Vagina (tissue), 2 donors: ENCODE measurements at regions not wholly inside any gene's neighbourhood (a gene's known extent, or its start where the extent isn't known, plus 50 kb on each side); places are given as distances from the start of the nearest gene placed in this dataset.

ENCODE experiments used
- DNase-seq, 2 donors: peaks; one replicate each; pipeline ENCODE4 v3.0.0-alpha.2; 2017; ENCODE audit errors: extremely low spot score in 2 of 2
- H3K27ac ChIP-seq: fragments of 200-600 bp; sonication (generic); one replicate; pipeline ENCODE4 v1.5.1; 2019
- H3K27me3 ChIP-seq: fragments of 200-600 bp; sonication (generic); one replicate; pipeline ENCODE4 v1.5.1; 2019
- H3K36me3 ChIP-seq, 2 donors: fragments of 200-600 bp; sonication (generic); one replicate each; pipeline ENCODE4 v1.5.1; 2017 to 2019
- H3K4me1 ChIP-seq: fragments of 200-600 bp; sonication (generic); one replicate; pipeline ENCODE4 v1.5.1; 2019
- H3K4me3 ChIP-seq, 2 donors: fragments of 200-600 bp; sonication (generic); 1 replicate in 1 of 2; 2 replicates in 1 of 2; pipeline ENCODE4 v1.5.1; 2016 to 2019
- H3K9me3 ChIP-seq: fragments of 200-600 bp; sonication (generic); one replicate; pipeline ENCODE4 v1.5.1; 2019
- CTCF ChIP-seq, 3 experiments: fragments of 450-650 bp in 2 of 3; fragments of 200-600 bp in 1 of 3; sonication (generic) in 1 of 3; IDR thresholded peaks; one replicate each; pipeline ENCODE4 v1.5.1; 2017 to 2019; ENCODE audit warnings: antibody characterized with exemption in 3 of 3, mild to moderate bottlenecking in 2 of 3, moderate library complexity in 2 of 3
- POLR2A ChIP-seq, 2 donors: fragments of 450-650 bp; IDR thresholded peaks; one replicate each; pipeline ENCODE4 v1.6.1; 2017; ENCODE audit warnings: antibody characterized with exemption in 2 of 2, mild to moderate bottlenecking in 2 of 2, moderate library complexity in 2 of 2
- POLR2AphosphoS5 ChIP-seq, 2 donors: sonication (generic); formaldehyde crosslinking; IDR thresholded peaks; one replicate each; pipeline ENCODE4 v1.9.0; 2017; ENCODE audit warnings: antibody characterized with exemption in 2 of 2, mild to moderate bottlenecking in 2 of 2, low read depth in 1 of 2; ENCODE audit not compliant: insufficient read depth in 1 of 2
- intact Hi-C: fragments of 100-400 bp; cut with DNase I; formaldehyde crosslinking; loops from one replicate; pipeline ENCODE4 v1.15.1; 2023

- no peaks in the 10 kb centered on the region for H3K4me1 ChIP-seq
- no peaks in the 10 kb centered on the region for H3K9me3 ChIP-seq
- no peak overlapping the region for H3K27ac ChIP-seq
- DNase-seq: no peak
- TF ChIP-seq CTCF (IDR thresholded peaks at IDR 0.05) (no peak), POLR2A (IDR thresholded peaks at IDR 0.05) (no peak), POLR2AphosphoS5 (IDR thresholded peaks at IDR 0.05; ENCODE audit: insufficient read depth in 1 of 2, low read depth in 1 of 2) (no peak)
- H3K36me3 ChIP-seq: no peaks in the 10 kb centered on the region
- H3K27me3 ChIP-seq: no peaks in the 10 kb centered on the region
- intact Hi-C loops: no loop called here
- H3K4me3 ChIP-seq: no peak overlapping the region
Observed at GRCh38 chr4:185885075-185885474, 73.1 kb upstream of the SORBS2 start.

GRCh38 chr4:185885604-185886003, 73.6 kb upstream of the SORBS2 start:
- TF ChIP-seq POLR2A (IDR thresholded peaks at IDR 0.05): no peak
- TF ChIP-seq CTCF (IDR thresholded peaks at IDR 0.05): no peak
- TF ChIP-seq POLR2AphosphoS5 (IDR thresholded peaks at IDR 0.05; ENCODE audit: insufficient read depth in 1 of 2, low read depth in 1 of 2): no peak
- Histone ChIP-seq H3K36me3 (no peaks in the 10 kb centered on the region), H3K4me1 (no peaks in the 10 kb centered on the region), H3K27ac (no peak overlapping the region), H3K4me3 (no peak overlapping the region), H3K27me3 (no peaks in the 10 kb centered on the region), H3K9me3 (no peaks in the 10 kb centered on the region)
- DNase-seq: no peak
- intact Hi-C loops: no loop called here

- no peaks in the 10 kb centered on the region for H3K4me1 ChIP-seq
- no peak for TF ChIP-seq POLR2AphosphoS5 (IDR thresholded peaks at IDR 0.05; ENCODE audit: insufficient read depth in 1 of 2, low read depth in 1 of 2)
- no peak for TF ChIP-seq POLR2A (IDR thresholded peaks at IDR 0.05)
- no peak for TF ChIP-seq CTCF (IDR thresholded peaks at IDR 0.05)
- no peak overlapping the region for H3K27ac ChIP-seq
- H3K4me3 ChIP-seq: no peak overlapping the region
- H3K27me3 ChIP-seq: no peaks in the 10 kb centered on the region
- H3K36me3 ChIP-seq: no peaks in the 10 kb centered on the region
- H3K9me3 ChIP-seq: no peaks in the 10 kb centered on the region
- intact Hi-C loops: no loop called here
- DNase-seq: no peak
Observed at GRCh38 chr4:185886832-185887524, 75.0 kb upstream of the SORBS2 start.

GRCh38 chr4:185888676-185889075, 76.7 kb upstream of the SORBS2 start:
- Histone ChIP-seq H3K9me3 (no peaks in the 10 kb centered on the region), H3K27me3 (no peaks in the 10 kb centered on the region), H3K27ac (no peak overlapping the region), H3K4me3 (no peak overlapping the region), H3K4me1 (no peaks in the 10 kb centered on the region), H3K36me3 (no peaks in the 10 kb centered on the region)
- no peak for TF ChIP-seq POLR2A (IDR thresholded peaks at IDR 0.05)
- TF ChIP-seq POLR2AphosphoS5 (IDR thresholded peaks at IDR 0.05; ENCODE audit: insufficient read depth in 1 of 2, low read depth in 1 of 2): no peak
- TF ChIP-seq CTCF (IDR thresholded peaks at IDR 0.05): no peak
- DNase-seq: no peak
- intact Hi-C loops: no loop called here

- Histone ChIP-seq H3K36me3 (no peaks in the 10 kb centered on the region), H3K9me3 (no peaks in the 10 kb centered on the region), H3K4me3 (no peak overlapping the region), H3K4me1 (no peaks in the 10 kb centered on the region), H3K27me3 (no peaks in the 10 kb centered on the region), H3K27ac (no peak overlapping the region)
- intact Hi-C loops: no loop called here
- DNase-seq: no peak
- no peak for TF ChIP-seq CTCF (IDR thresholded peaks at IDR 0.05)
- TF ChIP-seq POLR2AphosphoS5 (IDR thresholded peaks at IDR 0.05; ENCODE audit: insufficient read depth in 1 of 2, low read depth in 1 of 2): no peak
- no peak for TF ChIP-seq POLR2A (IDR thresholded peaks at IDR 0.05)
Observed at GRCh38 chr4:185889585-185889984, 77.6 kb upstream of the SORBS2 start.
